ENCODE measurements at regions not wholly inside any gene's neighbourhood (a gene's known extent, or its start where the extent isn't known, plus 50 kb on each side); places are given as distances from the start of the nearest gene placed in this dataset.
"Not testable (repeated sequence)": the region's sequence is repeated elsewhere in the genome, so short reads cannot be mapped to it uniquely, and the experiment has no call there.

- TF ChIP-seq CTCF (IDR thresholded peaks at IDR 0.05; ENCODE audit: insufficient read depth, low read length) = no peak
- no peak for DNase-seq (ENCODE audit: low read depth)
- no peak overlapping the region for H3K4me3 ChIP-seq (ENCODE audit: low read depth, low read length)
These were observed 175.6 kb upstream of the VWC2 start for GRCh38 chr7:49597805-49598204.

GRCh38 chr7:49611951-49612350 is 161.5 kb upstream of the VWC2 start:
- no peak for TF ChIP-seq CTCF (IDR thresholded peaks at IDR 0.05; ENCODE audit: insufficient read depth, low read length)
- H3K4me3 ChIP-seq (ENCODE audit: low read depth, low read length) = no peak overlapping the region
- no peak for DNase-seq (ENCODE audit: low read depth)

- no peak for TF ChIP-seq CTCF (IDR thresholded peaks at IDR 0.05; ENCODE audit: insufficient read depth, low read length)
- DNase-seq (ENCODE audit: low read depth) = no peak
- no peak overlapping the region for H3K4me3 ChIP-seq (ENCODE audit: low read depth, low read length)
These were observed 159.7 kb upstream of the VWC2 start for GRCh38 chr7:49613759-49614158.

GRCh38 chr7:49614974-49615373 is 158.5 kb upstream of the VWC2 start:
- H3K4me3 ChIP-seq (ENCODE audit: low read depth, low read length); DNase-seq (ENCODE audit: low read depth): not testable (repeated sequence)

- TF ChIP-seq CTCF (IDR thresholded peaks at IDR 0.05; ENCODE audit: insufficient read depth, low read length) = no peak
- H3K4me3 ChIP-seq (ENCODE audit: low read depth, low read length) = no peak overlapping the region
- no peak for DNase-seq (ENCODE audit: low read depth)
These were observed 155.4 kb upstream of the VWC2 start for GRCh38 chr7:49618028-49618427.

- TF ChIP-seq CTCF (IDR thresholded peaks at IDR 0.05; ENCODE audit: insufficient read depth, low read length) = no peak
- no peak overlapping the region for H3K4me3 ChIP-seq (ENCODE audit: low read depth, low read length)
- DNase-seq (ENCODE audit: low read depth) = no peak
These were observed 149.5 kb upstream of the VWC2 start for GRCh38 chr7:49623943-49624342.

GRCh38 chr7:49624611-49625010 is 148.8 kb upstream of the VWC2 start:
- no peak for TF ChIP-seq CTCF (IDR thresholded peaks at IDR 0.05; ENCODE audit: insufficient read depth, low read length)
- no peak for DNase-seq (ENCODE audit: low read depth)
- H3K4me3 ChIP-seq (ENCODE audit: low read depth, low read length) = no peak overlapping the region

Data from fibroblast of the aortic adventitia (primary cell).